Upper lobe of left lung (tissue), 4 donors: ENCODE measurements at regions not wholly inside any gene's neighbourhood (a gene's known extent, or its start where the extent isn't known, plus 50 kb on each side); places are given as distances from the start of the nearest gene placed in this dataset.

Experiments used
- POLR2A ChIP-seq, 4 donors: fragments of 450-650 bp; IDR thresholded peaks; one replicate each; pipeline ENCODE4 v1.5.1; 2016 to 2017; ENCODE audit warnings: antibody characterized with exemption in 4 of 4, mild to moderate bottlenecking in 2 of 4
- POLR2AphosphoS5 ChIP-seq, 2 donors: sonication (generic); formaldehyde crosslinking; IDR thresholded peaks; one replicate each; pipeline ENCODE4 v1.5.1; 2017; ENCODE audit warnings: antibody characterized with exemption in 2 of 2

GRCh38 chr9:31597977-31598376, 786.5 kb upstream of the ACO1 start:
- no peak for TF ChIP-seq POLR2AphosphoS5 (IDR thresholded peaks at IDR 0.05)
- no peak for TF ChIP-seq POLR2A (IDR thresholded peaks at IDR 0.05)
